Fibroblast of lung (primary cell): ENCODE measurements at regions not wholly inside any gene's neighbourhood (a gene's known extent, or its start where the extent isn't known, plus 50 kb on each side); places are given as distances from the start of the nearest gene placed in this dataset.

Experiments
- DNase-seq, 2 donors: peaks; one replicate each; pipeline versions ENCODE4 v3.0.0 to v3.0.0-alpha.2; 2010; ENCODE audit warnings: low read depth in 2 of 2
- H2AFZ ChIP-seq: 2 replicates; pipeline ENCODE4 v1.5.1; 2012; ENCODE audit warnings: low read length, control low read depth, inconsistent platforms
- H3K27ac ChIP-seq: 2 replicates; pipeline ENCODE4 v1.5.1; 2011; ENCODE audit warnings: low read length, control low read depth; ENCODE audit not compliant: insufficient read depth
- H3K27me3 ChIP-seq: 2 replicates; pipeline ENCODE4 v1.5.1; 2011; ENCODE audit warnings: mild to moderate bottlenecking, low read length; ENCODE audit not compliant: control insufficient read depth, insufficient read depth
- H3K36me3 ChIP-seq: 2 replicates; pipeline ENCODE4 v1.5.1; 2011; ENCODE audit warnings: low read length; ENCODE audit not compliant: control insufficient read depth, insufficient read depth
- H3K4me1 ChIP-seq: 2 replicates; pipeline ENCODE4 v1.5.1; 2011; ENCODE audit warnings: low read length; ENCODE audit not compliant: control insufficient read depth, insufficient read depth; ENCODE audit errors: extremely low read depth
- H3K4me2 ChIP-seq: 2 replicates; pipeline ENCODE4 v1.5.1; 2011; ENCODE audit warnings: low read length, control low read depth; ENCODE audit not compliant: insufficient read depth; ENCODE audit errors: extremely low read depth
- H3K4me3 ChIP-seq, 4 experiments: fragments of 200-600 bp in 1 of 4; sonication (generic) in 1 of 4; replicated peaks in 1 of 4; 2 replicates each; pipeline ENCODE4 v1.5.1; 2011 to 2016; ENCODE audit warnings: low read length in 4 of 4, low read depth in 3 of 4, mild to moderate bottlenecking in 3 of 4, control low read depth in 2 of 4, inconsistent platforms in 1 of 4, mixed read lengths in 1 of 4; ENCODE audit not compliant: insufficient read depth in 1 of 4; ENCODE audit errors: control extremely low read depth in 1 of 4
- H3K79me2 ChIP-seq: 2 replicates; pipeline ENCODE4 v1.5.1; 2012; ENCODE audit warnings: mild to moderate bottlenecking, low read length, inconsistent platforms; ENCODE audit not compliant: control insufficient read depth, insufficient read depth
- H3K9ac ChIP-seq: 2 replicates; pipeline ENCODE4 v1.5.1; 2011; ENCODE audit warnings: mild to moderate bottlenecking, low read length, control low read depth; ENCODE audit not compliant: insufficient read depth
- H3K9me3 ChIP-seq: 2 replicates; pipeline ENCODE4 v1.5.1; 2012; ENCODE audit warnings: low read depth, low read length; ENCODE audit not compliant: control insufficient read depth, insufficient read depth
- H4K20me1 ChIP-seq: 2 replicates; pipeline ENCODE4 v1.5.1; 2011; ENCODE audit warnings: low read length; ENCODE audit not compliant: control insufficient read depth, insufficient read depth; ENCODE audit errors: extremely low read depth
- CTCF ChIP-seq, 2 donors: IDR thresholded peaks in 1 of 2; conservative IDR thresholded peaks in 1 of 2; 1 replicate in 1 of 2; 2 replicates in 1 of 2; pipeline ENCODE4 v1.5.1; 2011 to 2012; ENCODE audit warnings: low read length in 2 of 2, control low read depth in 1 of 2, inconsistent platforms in 1 of 2, low read depth in 1 of 2, mild to moderate bottlenecking in 1 of 2
- EZH2 ChIP-seq: IDR thresholded peaks from 2 replicates; pipeline ENCODE4 v1.5.1; 2012; ENCODE audit warnings: low read length, control low read depth, mild to moderate bottlenecking; ENCODE audit errors: missing control alignments

- TF ChIP-seq CTCF (conservative IDR thresholded peaks at IDR 0.05 in 1 of 2, IDR thresholded peaks at IDR 0.05 in 1 of 2; ENCODE audit: low read depth in 1 of 2, low read length in 2 of 2) (no peak), EZH2 (no peak)
- Histone ChIP-seq H3K4me2 (no peak overlapping the region), H3K79me2 (no peaks in the 10 kb centered on the region), H3K36me3 (no peaks in the 10 kb centered on the region), H3K27me3 (no peaks in the 10 kb centered on the region), H3K9me3 (no peaks in the 10 kb centered on the region), H3K9ac (no peak overlapping the region), H3K4me3 (no peak overlapping the region), H3K4me1 (no peaks in the 10 kb centered on the region), H2AFZ (no peak overlapping the region), H4K20me1 (no peaks in the 10 kb centered on the region), H3K27ac (no peak overlapping the region)
- no peak for DNase-seq
Measured at GRCh38 chrX:122389005-122389404, 795.1 kb upstream of the GRIA3 start.

GRCh38 chrX:122418758-122419157, 765.3 kb upstream of the GRIA3 start:
- Histone ChIP-seq H3K27me3 (no peaks in the 10 kb centered on the region), H3K4me2 (no peak overlapping the region), H2AFZ (no peak overlapping the region), H3K4me1 (no peaks in the 10 kb centered on the region), H3K79me2 (no peaks in the 10 kb centered on the region), H3K4me3 (no peak overlapping the region), H3K9ac (no peak overlapping the region), H4K20me1 (no peaks in the 10 kb centered on the region), H3K27ac (no peak overlapping the region), H3K9me3 (no peaks in the 10 kb centered on the region), H3K36me3 (no peaks in the 10 kb centered on the region)
- no peak for DNase-seq
- TF ChIP-seq EZH2 (no peak), CTCF (conservative IDR thresholded peaks at IDR 0.05 in 1 of 2, IDR thresholded peaks at IDR 0.05 in 1 of 2; ENCODE audit: low read depth in 1 of 2, low read length in 2 of 2) (no peak)

GRCh38 chrX:122421434-122422121, 762.5 kb upstream of the GRIA3 start:
- DNase-seq = no peak
- Histone ChIP-seq H3K27ac (no peak overlapping the region), H3K79me2 (no peaks in the 10 kb centered on the region), H3K4me2 (no peak overlapping the region), H3K4me1 (no peaks in the 10 kb centered on the region), H3K27me3 (no peaks in the 10 kb centered on the region), H2AFZ (no peak overlapping the region), H4K20me1 (no peaks in the 10 kb centered on the region), H3K4me3 (no peak overlapping the region), H3K9ac (no peak overlapping the region), H3K9me3 (no peaks in the 10 kb centered on the region), H3K36me3 (no peaks in the 10 kb centered on the region)
- TF ChIP-seq CTCF (conservative IDR thresholded peaks at IDR 0.05 in 1 of 2, IDR thresholded peaks at IDR 0.05 in 1 of 2; ENCODE audit: low read depth in 1 of 2, low read length in 2 of 2) (no peak), EZH2 (no peak)
